Endothelial cell of umbilical vein (primary cell): ENCODE measurements at regions not wholly inside any gene's neighbourhood (a gene's known extent, or its start where the extent isn't known, plus 50 kb on each side); places are given as distances from the start of the nearest gene placed in this dataset.

Source experiments
- BruUV-seq: library from RNA; stranded (reverse); fragments of 400-500 nt; replicated peaks from 2 replicates; lab custom pipeline; 2021; lab: Mats Ljungman, UMichigan
- CTCF ChIA-PET: fragments of 300-600, 350-600 bp; sonication (Branson Sonifier 250); formaldehyde crosslinking; loops from one replicate; lab custom pipeline; 2021; ENCODE audit warnings: antibody characterized with exemption, inconsistent platforms; lab: Charles Lee
- POLR2A ChIA-PET: fragments of 300-600, 350-600 bp; sonication (Branson Sonifier 250); formaldehyde crosslinking; loops from one replicate; lab custom pipeline; 2021; ENCODE audit warnings: antibody characterized with exemption, inconsistent platforms; lab: Charles Lee
- DNase-seq: peaks from one replicate; pipeline ENCODE4 v3.0.0-alpha.2; 2011; ENCODE audit warnings: low read depth, low spot score
- FAIRE-seq: peaks from 2 replicates; lab custom pipeline; 2011; peaks lifted over from hg19 to GRCh38; lab: Jason Lieb, UNC
- H2AFZ ChIP-seq: 2 replicates; pipeline ENCODE4 v1.6.0; 2012; ENCODE audit warnings: low read depth, low read length, control low read depth, inconsistent platforms
- H3K27ac ChIP-seq: 2 replicates; pipeline ENCODE4 v1.5.1; 2011; ENCODE audit warnings: low read depth, mild to moderate bottlenecking, control low read depth, low read length, moderate library complexity; ENCODE audit not compliant: insufficient read depth
- H3K27me3 ChIP-seq, 2 experiments: 2 replicates each; pipeline versions ENCODE4 v1.6.0 to v1.6.1; 2011; ENCODE audit warnings: low read length in 2 of 2, mixed read lengths in 1 of 2; ENCODE audit not compliant: control insufficient read depth in 2 of 2, insufficient read depth in 2 of 2
- H3K36me3 ChIP-seq, 2 experiments: 2 replicates in 1 of 2; 3 replicates in 1 of 2; pipeline ENCODE4 v1.5.1; 2011; ENCODE audit warnings: low read length in 2 of 2, mild to moderate bottlenecking in 1 of 2, moderate library complexity in 1 of 2; ENCODE audit not compliant: control insufficient read depth in 2 of 2, insufficient read depth in 2 of 2; ENCODE audit errors: extremely low read depth in 1 of 2
- H3K4me1 ChIP-seq: 3 replicates; pipeline ENCODE4 v1.5.1; 2011; ENCODE audit warnings: mild to moderate bottlenecking, low read length; ENCODE audit not compliant: control insufficient read depth, insufficient read depth; ENCODE audit errors: extremely low read depth
- H3K4me2 ChIP-seq: 2 replicates; pipeline ENCODE4 v1.6.1; 2011; ENCODE audit warnings: low read length, control low read depth, mixed read lengths; ENCODE audit not compliant: insufficient read depth
- H3K4me3 ChIP-seq, 3 experiments: fragments of 200-600 bp in 1 of 3; sonication (generic), shearing (Covaris generic) in 1 of 3; replicated peaks in 1 of 3; 2 replicates each; pipeline ENCODE4 v1.5.1; 2011 to 2016; ENCODE audit warnings: control low read depth in 3 of 3, low read length in 3 of 3, mild to moderate bottlenecking in 2 of 3, inconsistent platforms in 1 of 3, low read depth in 1 of 3, moderate library complexity in 1 of 3; ENCODE audit not compliant: insufficient read depth in 1 of 3
- H3K79me2 ChIP-seq: 2 replicates; pipeline ENCODE4 v1.6.0; 2012; ENCODE audit warnings: low read length, inconsistent platforms; ENCODE audit not compliant: control insufficient read depth, insufficient read depth
- H3K9ac ChIP-seq: replicated peaks from 2 replicates; pipeline ENCODE3; 2011; ENCODE audit warnings: low read length, control low read depth; ENCODE audit not compliant: insufficient read depth; ENCODE audit errors: extremely low read depth
- H3K9me1 ChIP-seq: replicated peaks from 3 replicates; pipeline ENCODE4 v1.6.0; 2011; ENCODE audit warnings: mild to moderate bottlenecking, low read length; ENCODE audit not compliant: control insufficient read depth, insufficient read depth; ENCODE audit errors: extremely low read depth
- H3K9me3 ChIP-seq: replicated peaks from 2 replicates; pipeline ENCODE4 v1.5.1; 2012; ENCODE audit warnings: low read length, inconsistent platforms; ENCODE audit not compliant: control insufficient read depth, insufficient read depth
- H4K20me1 ChIP-seq: replicated peaks from 2 replicates; pipeline ENCODE3; 2011; ENCODE audit warnings: mild to moderate bottlenecking, low read length; ENCODE audit not compliant: control insufficient read depth, insufficient read depth; ENCODE audit errors: extremely low read depth
- CTCF ChIP-seq, 2 donors: IDR thresholded peaks; 1 replicate in 1 of 2; 2 replicates in 1 of 2; pipeline ENCODE4 v1.5.1; 2011; ENCODE audit warnings: low read length in 2 of 2, mild to moderate bottlenecking in 2 of 2, moderate library complexity in 2 of 2, control low read depth in 1 of 2, inconsistent platforms in 1 of 2, low read depth in 1 of 2; ENCODE audit not compliant: insufficient read depth in 1 of 2; ENCODE audit errors: extremely low read depth in 1 of 2
- EZH2 ChIP-seq: IDR thresholded peaks from 2 replicates; pipeline ENCODE4 v1.6.1; 2012; ENCODE audit warnings: borderline replicate concordance, low read depth, mild to moderate bottlenecking, moderate library complexity, low read length, inconsistent platforms; ENCODE audit not compliant: severe bottlenecking
- FOS ChIP-seq: IDR thresholded peaks from 2 replicates; pipeline ENCODE4 v1.6.1; 2011; ENCODE audit warnings: mild to moderate bottlenecking, low read length, moderate library complexity, borderline replicate concordance; ENCODE audit not compliant: insufficient read depth
- GATA2 ChIP-seq: IDR thresholded peaks from 2 replicates; pipeline ENCODE4 v1.7.0; 2011; ENCODE audit warnings: low read depth, mild to moderate bottlenecking, moderate library complexity, mixed read lengths, low read length; ENCODE audit not compliant: insufficient read length, insufficient read depth
- JUN ChIP-seq: IDR thresholded peaks from 2 replicates; pipeline ENCODE4 v1.6.1; 2011; ENCODE audit warnings: borderline replicate concordance, low read depth; ENCODE audit not compliant: insufficient read length, insufficient read depth
- MAX ChIP-seq: IDR thresholded peaks from 2 replicates; pipeline ENCODE4 v1.6.1; 2011; ENCODE audit not compliant: insufficient read depth, insufficient read length
- MYC ChIP-seq: IDR thresholded peaks from one replicate; pipeline ENCODE4 v1.6.1; 2011; ENCODE audit warnings: mild to moderate bottlenecking, low read depth, low read length
- POLR2A ChIP-seq: IDR thresholded peaks from 2 replicates; pipeline ENCODE4 v1.6.1; 2012; ENCODE audit warnings: low read depth, mild to moderate bottlenecking, control low read depth, low read length
- POLR2AphosphoS5 ChIP-seq: IDR thresholded peaks from 2 replicates; pipeline ENCODE4 v1.6.1; 2012; ENCODE audit warnings: low read depth, mild to moderate bottlenecking, control low read depth, low read length, moderate library complexity; ENCODE audit not compliant: insufficient read depth
- dilution Hi-C: fragments of 300-500 bp; cut with MboI; formaldehyde crosslinking; loops from one replicate; pipeline ENCODE4 v1.15.0; 2019; ENCODE audit warnings: low sequenced_read_pairs; ENCODE audit not compliant: extremely low pct_ligation_motif_present
- intact Hi-C: fragments of 100-400 bp; cut with micrococcal nuclease; formaldehyde crosslinking; loops from one replicate; pipeline ENCODE4 v1.10.0; 2022

GRCh38 chr11:87851827-87852226, 323.4 kb downstream of the RAB38 start:
- H3K4me3 ChIP-seq, result no peak overlapping the region
- FAIRE-seq (no peak), DNase-seq (no peak)
- no peaks in the 10 kb centered on the region for H3K36me3 ChIP-seq
- H3K27ac ChIP-seq, result no peak overlapping the region
- no peak overlapping the region for H3K4me2 ChIP-seq
- dilution Hi-C loops, result no loop called here
- no peak overlapping the region for H3K9ac ChIP-seq
- H2AFZ ChIP-seq, result no peak overlapping the region
- no peak for TF ChIP-seq MAX
- no peak for TF ChIP-seq JUN
- TF ChIP-seq POLR2A, result no peak
- no peak for TF ChIP-seq EZH2
- no peaks in the 10 kb centered on the region for H3K79me2 ChIP-seq
- H3K9me1 ChIP-seq, result no peaks in the 10 kb centered on the region
- CTCF ChIA-PET, result no interaction called here
- H3K4me1 ChIP-seq, result no peaks in the 10 kb centered on the region
- no TSS peak for BruUV-seq
- H3K9me3 ChIP-seq, result no peaks in the 10 kb centered on the region
- no peaks in the 10 kb centered on the region for H4K20me1 ChIP-seq
- POLR2A ChIA-PET, result no interaction called here
- intact Hi-C loops, result no loop called here
- no peaks in the 10 kb centered on the region for H3K27me3 ChIP-seq

GRCh38 chr11:87851234-87851633, 324.0 kb downstream of the RAB38 start:
- FAIRE-seq, result no peak
- intact Hi-C loops, result no loop called here
- no peak overlapping the region for H3K4me2 ChIP-seq

More at GRCh38 chr11:87851234-87851633, 324.0 kb downstream of the RAB38 start:
- Histone ChIP-seq H3K27me3 (no peaks in the 10 kb centered on the region), H3K27ac (no peak overlapping the region), H3K9me3 (no peaks in the 10 kb centered on the region), H3K79me2 (no peaks in the 10 kb centered on the region), H3K9ac (no peak overlapping the region), H3K4me1 (no peaks in the 10 kb centered on the region), H4K20me1 (no peaks in the 10 kb centered on the region), H2AFZ (no peak overlapping the region), H3K9me1 (no peaks in the 10 kb centered on the region), H3K4me3 (no peak overlapping the region), H3K36me3 (no peaks in the 10 kb centered on the region)
- POLR2A ChIA-PET, result no interaction called here
- CTCF ChIA-PET, result no interaction called here
- TF ChIP-seq GATA2 (no peak), FOS (no peak), JUN (no peak), MAX (no peak), CTCF (IDR thresholded peaks at IDR 0.05; ENCODE audit: extremely low read depth in 1 of 2, insufficient read depth in 1 of 2, low read depth in 1 of 2, low read length in 2 of 2) (no peak), POLR2AphosphoS5 (no peak), MYC (no peak), EZH2 (no peak), POLR2A (no peak)
- DNase-seq, result no peak
- BruUV-seq, result no TSS peak
- dilution Hi-C loops, result no loop called here
